Aorta (tissue), 5 donors: ENCODE measurements at regions not wholly inside any gene's neighbourhood (a gene's known extent, or its start where the extent isn't known, plus 50 kb on each side); places are given as distances from the start of the nearest gene placed in this dataset.

ENCODE experiments used
- ATAC-seq: fragments of 200-7000 bp; cut with Tn5 transposase; one replicate; pipeline ENCODE4 v1.9.1; 2022; ENCODE audit warnings: moderate library complexity; ENCODE audit not compliant: low FRiP score
- DNase-seq, 2 donors: peaks; one replicate each; pipeline ENCODE4 v3.0.0-alpha.2; 2020
- H3K27ac ChIP-seq, 2 donors: one replicate each; pipeline ENCODE4 v1.5.1; 2013; ENCODE audit warnings: low read length in 2 of 2, mild to moderate bottlenecking in 2 of 2, moderate library complexity in 2 of 2, control low read depth in 1 of 2, inconsistent platforms in 1 of 2, low read depth in 1 of 2
- H3K27me3 ChIP-seq, 2 donors: one replicate each; pipeline ENCODE4 v1.6.1; 2013; ENCODE audit warnings: control low read depth in 1 of 2, low read length in 1 of 2, mild to moderate bottlenecking in 1 of 2, moderate library complexity in 1 of 2; ENCODE audit not compliant: insufficient read depth in 2 of 2, control insufficient read depth in 1 of 2
- H3K36me3 ChIP-seq, 2 donors: one replicate each; pipeline ENCODE4 v1.6.1; 2013; ENCODE audit warnings: control low read depth in 1 of 2, low read length in 1 of 2, mild to moderate bottlenecking in 1 of 2; ENCODE audit not compliant: insufficient read depth in 2 of 2, control insufficient read depth in 1 of 2
- H3K4me1 ChIP-seq, 2 donors: one replicate each; pipeline ENCODE4 v1.6.1; 2013; ENCODE audit warnings: low read length in 2 of 2, control low read depth in 1 of 2, mild to moderate bottlenecking in 1 of 2, moderate library complexity in 1 of 2; ENCODE audit not compliant: insufficient read depth in 2 of 2, control insufficient read depth in 1 of 2
- H3K4me3 ChIP-seq, 2 donors: one replicate each; pipeline ENCODE4 v1.5.1; 2013; ENCODE audit warnings: low read length in 2 of 2, control low read depth in 1 of 2, mild to moderate bottlenecking in 1 of 2
- H3K9me3 ChIP-seq: one replicate; pipeline ENCODE4 v1.6.1; 2013; ENCODE audit warnings: mild to moderate bottlenecking, low read length; ENCODE audit not compliant: control insufficient read depth
- WGBS, 2 donors: extraction: QIAGEN DNeasy Blood & Tissue Kit; methylation state at CpG; one replicate each; pipeline ENCODE4 v1.1.7; 2013; 5-methylcytosine and 5-hydroxymethylcytosine counted together
- intact Hi-C, 2 donors: fragments of 100-400 bp; cut with DNase I; formaldehyde crosslinking; loops; one replicate each; pipeline versions ENCODE4 v1.14.2 to v1.15.0; 2022
- donor health status: healthy with polysubstance abuse.
- donor health status: Bipolar disorder and iron deficiency.
- donor health status: DM: no; HTN: no; CAD: no.
- donor health status: DM: no; HTN: no; CAD: no.
- donor health status: DM: yes; HTN: yes; CAD: no.

DNA sequence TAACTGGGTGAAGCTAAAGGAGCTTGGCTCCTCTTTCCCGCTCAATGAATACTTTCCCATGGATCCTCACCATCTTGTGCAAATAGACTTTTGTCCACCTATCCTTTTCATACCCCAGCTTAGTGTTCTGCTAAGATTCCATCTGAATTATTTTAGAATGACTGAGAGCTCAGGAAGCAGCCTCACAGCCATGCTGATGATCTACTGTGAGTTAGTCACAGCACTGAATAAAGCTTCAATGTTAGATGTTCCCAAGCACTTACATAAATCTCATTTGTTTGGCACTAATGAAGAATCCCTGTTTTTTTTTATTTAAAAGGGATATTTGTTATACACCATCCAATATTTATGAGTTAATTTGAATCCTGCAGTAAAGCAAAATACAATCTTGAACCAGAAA, 317.6 kb upstream of the TRPC7 start:
- intact Hi-C loops: no loop called here
- Histone ChIP-seq H3K27me3 (no peaks in the 10 kb centered on the region), H3K4me3 (no peak overlapping the region), H3K4me1 (no peaks in the 10 kb centered on the region), H3K9me3 (no peaks in the 10 kb centered on the region), H3K36me3 (no peaks in the 10 kb centered on the region), H3K27ac (no peak overlapping the region)
- 0% methylated on average over 1 of the region's 1 CpG for WGBS, 2 donors
- no peak for ATAC-seq
- no peak for DNase-seq

DNA sequence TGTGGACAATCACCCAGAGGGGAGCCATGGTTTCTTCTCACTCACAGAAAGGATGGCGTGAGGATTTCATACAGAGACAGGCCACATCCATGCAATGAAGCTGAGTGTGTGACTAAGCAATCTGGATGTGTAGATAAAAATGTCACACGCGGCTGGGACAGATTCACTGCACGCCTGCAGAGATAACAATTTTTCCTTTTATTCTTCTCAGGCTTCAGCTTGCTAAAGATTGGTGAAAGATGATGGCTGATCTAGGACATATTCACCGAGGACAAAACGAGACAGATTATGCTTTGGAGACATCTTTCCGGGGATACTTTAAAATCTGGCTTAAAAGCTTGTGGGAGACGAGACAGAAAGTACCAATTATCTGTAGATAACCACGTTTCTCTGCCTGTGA, 313.9 kb upstream of the TRPC7 start:
- ATAC-seq (no peak), DNase-seq (no peak)
- no peaks in the 10 kb centered on the region for H3K4me1 ChIP-seq
- H3K9me3 ChIP-seq: peaks cover 1% of the 10 kb centered on the region
- 76 to 79% methylated on average over 9 of the region's 9 CpGs for WGBS, 2 donors
- no peak overlapping the region for H3K4me3 ChIP-seq
- H3K27me3 ChIP-seq: no peaks in the 10 kb centered on the region
- intact Hi-C loops: no loop called here
- H3K27ac ChIP-seq: no peak overlapping the region
- H3K36me3 ChIP-seq: no peaks in the 10 kb centered on the region

- intact Hi-C loops: no loop called here
- peaks cover 1% of the 10 kb centered on the region for H3K9me3 ChIP-seq
- WGBS, 2 donors: 65 to 76% methylated on average over 3 of the region's 3 CpGs
Measured at GRCh38 chr5:136677217-136677616, 311.9 kb upstream of the TRPC7 start.

DNA sequence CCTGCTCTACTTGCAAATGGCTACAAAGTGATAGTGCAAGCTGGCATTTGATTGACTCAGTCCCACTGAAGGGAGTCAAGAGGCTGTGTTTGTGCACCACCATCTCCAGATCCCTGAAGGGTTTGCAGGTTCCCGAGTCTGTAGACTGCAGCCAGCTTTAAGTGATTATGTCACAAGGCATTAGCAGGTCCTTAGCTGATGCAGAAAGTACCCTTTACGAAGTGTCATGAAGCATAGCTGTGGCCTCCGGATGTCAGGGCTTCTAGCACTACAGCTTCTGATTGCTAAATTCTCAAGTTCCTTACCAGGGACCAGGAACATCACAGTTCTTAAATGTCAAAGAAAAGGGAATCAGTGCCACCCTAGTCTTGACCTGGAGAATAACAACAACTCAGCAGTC, 311.3 kb upstream of the TRPC7 start:
- DNase-seq (no peak), ATAC-seq (no peak)
- H3K4me1 ChIP-seq: no peaks in the 10 kb centered on the region
- peaks cover 1% of the 10 kb centered on the region for H3K9me3 ChIP-seq
- H3K27ac ChIP-seq: no peak overlapping the region
- no peaks in the 10 kb centered on the region for H3K36me3 ChIP-seq
- intact Hi-C loops: no loop called here
- no peak overlapping the region for H3K4me3 ChIP-seq
- 61 to 70% methylated on average over 3 of the region's 3 CpGs for WGBS, 2 donors
- no peaks in the 10 kb centered on the region for H3K27me3 ChIP-seq

More at GRCh38 chr5:136677217-136677616, 311.9 kb upstream of the TRPC7 start:
- no peak for ATAC-seq
- H3K36me3 ChIP-seq: no peaks in the 10 kb centered on the region
- H3K4me1 ChIP-seq: no peaks in the 10 kb centered on the region
- no peaks in the 10 kb centered on the region for H3K27me3 ChIP-seq
- H3K4me3 ChIP-seq: no peak overlapping the region
- no peak for DNase-seq
- no peak overlapping the region for H3K27ac ChIP-seq

DNA sequence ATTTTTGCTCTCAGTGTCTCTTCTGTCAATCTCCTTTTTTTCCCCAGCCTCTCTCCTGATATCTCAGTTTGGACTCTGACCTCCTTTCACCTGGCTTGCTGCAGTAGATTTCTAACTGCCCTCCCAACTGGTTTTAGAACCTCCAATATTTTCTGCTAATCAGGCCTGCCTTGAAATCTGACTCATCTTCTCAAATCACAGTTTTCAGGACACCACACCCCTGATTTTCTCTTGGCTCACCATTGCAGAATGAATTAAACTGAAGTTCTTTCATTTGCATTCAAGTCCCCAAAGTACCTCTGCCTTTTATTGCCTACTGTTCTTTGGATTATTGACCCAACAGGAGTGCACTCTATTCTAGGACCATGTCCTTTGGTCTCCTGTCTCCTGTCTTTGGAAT, 310.4 kb upstream of the TRPC7 start:
- no peak for DNase-seq
- H3K36me3 ChIP-seq: no peaks in the 10 kb centered on the region

GRCh38 chr5:136674178-136674577, 308.8 kb upstream of the TRPC7 start:
- H3K4me1 ChIP-seq: no peaks in the 10 kb centered on the region
- ATAC-seq: no peak
- WGBS, 2 donors: 76 to 77% methylated on average over 4 of the region's 4 CpGs
- intact Hi-C loops: no loop called here
- H3K36me3 ChIP-seq: no peaks in the 10 kb centered on the region
- DNase-seq: no peak
- H3K4me3 ChIP-seq: no peak overlapping the region
- peaks cover 1% of the 10 kb centered on the region for H3K9me3 ChIP-seq
- H3K27me3 ChIP-seq: no peaks in the 10 kb centered on the region
- H3K27ac ChIP-seq: no peak overlapping the region

More for the DNA sequence above, 310.4 kb upstream of the TRPC7 start:
- no peak overlapping the region for H3K27ac ChIP-seq
- H3K27me3 ChIP-seq: no peaks in the 10 kb centered on the region
- no peak overlapping the region for H3K4me3 ChIP-seq
- intact Hi-C loops: no loop called here
- H3K4me1 ChIP-seq: no peaks in the 10 kb centered on the region
- H3K9me3 ChIP-seq: peaks cover 1% of the 10 kb centered on the region
- no peak for ATAC-seq

GRCh38 chr5:136667789-136668188, 302.4 kb upstream of the TRPC7 start:
- Histone ChIP-seq H3K4me3 (no peak overlapping the region), H3K9me3 (no peaks in the 10 kb centered on the region), H3K4me1 (no peaks in the 10 kb centered on the region), H3K27ac (no peak overlapping the region), H3K36me3 (no peaks in the 10 kb centered on the region), H3K27me3 (no peaks in the 10 kb centered on the region)
- WGBS, 2 donors: 80% methylated on average over 2 of the region's 2 CpGs
- ATAC-seq (no peak), DNase-seq (no peak)
- intact Hi-C loops: no loop called here

DNA sequence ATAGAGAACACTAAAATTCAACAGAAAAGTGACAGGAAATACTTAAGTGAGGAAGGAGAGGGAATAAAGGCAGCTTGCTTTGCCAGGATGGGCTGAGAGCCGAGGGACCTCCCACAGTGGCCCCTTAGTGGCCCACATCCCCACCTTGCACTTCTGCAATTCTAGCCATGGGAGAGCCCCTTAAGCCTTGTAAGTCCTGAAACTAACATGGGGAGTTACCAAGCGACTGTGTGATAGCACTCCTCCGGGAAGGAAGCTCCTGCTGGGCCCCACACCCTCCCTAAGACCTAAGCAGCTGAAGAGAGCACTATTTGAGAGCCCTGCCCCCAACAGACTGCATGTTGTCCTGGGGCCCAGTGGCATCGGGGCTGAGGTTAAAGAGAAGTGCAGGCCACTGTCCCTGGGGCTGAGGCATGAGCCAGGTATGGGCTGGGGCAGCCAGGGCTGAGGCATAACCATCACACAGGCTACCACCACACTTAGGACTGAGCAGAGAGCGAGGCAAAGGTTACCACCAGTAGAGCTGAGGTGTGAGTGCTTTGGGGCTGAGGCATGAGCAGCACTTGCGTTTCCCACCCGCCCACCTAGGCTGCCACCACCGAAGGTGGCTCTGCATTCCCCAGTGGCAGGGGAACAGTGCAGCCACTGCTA, 301.8 kb upstream of the TRPC7 start:
- no peaks in the 10 kb centered on the region for H3K27me3 ChIP-seq
- no peaks in the 10 kb centered on the region for H3K36me3 ChIP-seq
- no peaks in the 10 kb centered on the region for H3K9me3 ChIP-seq
- DNase-seq: no peak
- intact Hi-C loops: no loop called here
- H3K4me1 ChIP-seq: no peaks in the 10 kb centered on the region
- no peak for ATAC-seq
- H3K4me3 ChIP-seq: no peak overlapping the region
- no peak overlapping the region for H3K27ac ChIP-seq
- 54 to 68% methylated on average over 8 of the region's 8 CpGs for WGBS, 2 donors

DNA sequence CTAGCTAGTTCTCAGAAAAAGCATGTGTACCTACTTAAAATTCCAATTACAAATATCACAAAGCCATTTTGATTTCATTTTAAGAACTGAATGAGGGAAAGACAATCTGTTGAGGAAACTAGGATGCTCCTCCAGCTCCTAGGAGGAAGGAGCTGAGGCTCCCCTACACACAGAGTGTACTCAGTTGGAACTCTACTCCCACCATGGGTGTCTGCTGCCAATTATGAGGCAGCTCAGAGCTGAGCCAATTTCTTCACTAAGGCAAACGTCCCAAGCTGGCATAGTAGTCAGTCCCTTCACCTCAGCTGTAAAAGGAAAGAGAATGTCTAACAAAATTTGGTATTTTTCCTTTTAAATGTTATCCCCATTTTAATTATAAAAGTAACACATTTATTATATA, 300.0 kb upstream of the TRPC7 start:
- H3K9me3 ChIP-seq: no peaks in the 10 kb centered on the region
- no peak overlapping the region for H3K4me3 ChIP-seq
- DNase-seq (no peak), ATAC-seq (no peak)
- H3K36me3 ChIP-seq: no peaks in the 10 kb centered on the region
- no peaks in the 10 kb centered on the region for H3K4me1 ChIP-seq
- WGBS, 2 donors: 0 to 3% methylated on average over 1 of the region's 1 CpG
- intact Hi-C loops: no loop called here
- H3K27ac ChIP-seq: no peak overlapping the region
- no peaks in the 10 kb centered on the region for H3K27me3 ChIP-seq
